GM20431 (cell line): ENCODE measurements at regions not wholly inside any gene's neighbourhood (a gene's known extent, or its start where the extent isn't known, plus 50 kb on each side); places are given as distances from the start of the nearest gene placed in this dataset.
"Not testable (repeated sequence)": the region's sequence is repeated elsewhere in the genome, so short reads cannot be mapped to it uniquely, and the experiment has no call there.

ENCODE experiments used
- in situ Hi-C: fragments of 300-500 bp; cut with MseI, MboI; formaldehyde crosslinking; loops from one replicate; pipeline ENCODE4 v1.15.0; 2020; ENCODE audit warnings: low sequenced_read_pairs; ENCODE audit not compliant: unreplicated experiment

DNA sequence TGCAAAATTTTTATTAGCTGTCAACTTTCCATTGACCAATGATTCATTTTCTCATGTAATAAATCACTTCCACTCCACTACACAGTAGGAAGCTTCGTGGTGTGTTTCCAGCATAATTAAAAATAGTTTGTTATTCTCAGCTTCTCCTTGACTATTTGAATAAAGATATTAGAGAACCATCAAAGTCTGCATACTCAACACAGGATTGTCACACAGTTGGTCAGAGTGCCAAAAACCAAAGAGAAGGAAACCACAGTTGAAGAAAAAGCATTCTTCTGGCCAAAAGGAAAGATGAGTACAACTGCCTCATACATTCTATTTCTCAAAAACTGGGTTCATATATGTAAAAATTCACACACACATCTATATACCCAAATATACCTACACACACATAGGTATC is 455.1 kb upstream of the HSF2 start:
- in situ Hi-C loops: no loop called here

DNA sequence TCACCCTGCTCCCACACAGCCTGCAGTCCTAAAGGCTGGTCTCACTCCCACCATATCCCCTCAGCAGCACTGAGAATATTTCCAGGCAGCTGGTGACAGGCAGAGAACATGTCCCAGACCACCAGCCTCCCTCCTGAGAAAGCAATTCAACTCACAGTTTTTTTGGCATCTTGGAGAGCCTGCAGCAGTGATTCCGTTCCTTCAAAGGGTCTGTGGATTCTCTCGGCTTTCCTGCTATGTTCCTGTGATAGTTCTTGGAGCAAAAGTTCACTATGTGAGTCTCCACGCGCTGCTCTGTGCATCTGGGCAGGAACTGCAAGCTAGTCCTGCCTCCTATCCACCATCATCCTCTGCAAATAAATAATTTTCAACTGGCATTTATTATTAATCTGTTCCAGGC is 448.3 kb upstream of the HSF2 start:
- in situ Hi-C loops: no loop called here

DNA sequence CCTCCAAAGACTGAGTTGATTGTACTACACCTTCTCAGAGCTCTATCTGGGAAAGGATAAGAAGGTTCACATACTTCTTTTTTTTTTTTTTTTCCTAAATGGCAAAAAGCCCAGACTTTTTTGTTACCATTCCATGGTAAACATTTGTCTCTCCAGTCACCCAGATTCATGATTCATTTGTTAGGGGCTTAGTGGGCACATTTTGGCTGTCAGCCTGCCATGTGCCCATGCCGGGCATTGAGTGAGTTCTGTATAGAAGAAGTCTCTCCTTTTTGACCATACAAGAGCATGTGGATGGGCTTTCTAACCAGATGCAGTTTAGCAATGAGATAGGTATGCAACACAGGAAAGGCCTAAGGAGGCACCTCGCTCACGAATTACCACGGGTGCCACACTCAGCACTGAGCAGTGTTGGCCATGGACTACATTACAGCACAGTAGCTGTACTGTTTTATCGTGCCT is 447.5 kb upstream of the HSF2 start:
- in situ Hi-C loops: no loop called here

- in situ Hi-C loops: not testable (repeated sequence)
These were observed 444.1 kb upstream of the HSF2 start for GRCh38 chr6:121955401-121955800.

GRCh38 chr6:121956782-121957181 is 442.7 kb upstream of the HSF2 start:
- in situ Hi-C loops: no loop called here

GRCh38 chr6:121959501-121959900 is 440.0 kb upstream of the HSF2 start:
- in situ Hi-C loops: no loop called here

DNA sequence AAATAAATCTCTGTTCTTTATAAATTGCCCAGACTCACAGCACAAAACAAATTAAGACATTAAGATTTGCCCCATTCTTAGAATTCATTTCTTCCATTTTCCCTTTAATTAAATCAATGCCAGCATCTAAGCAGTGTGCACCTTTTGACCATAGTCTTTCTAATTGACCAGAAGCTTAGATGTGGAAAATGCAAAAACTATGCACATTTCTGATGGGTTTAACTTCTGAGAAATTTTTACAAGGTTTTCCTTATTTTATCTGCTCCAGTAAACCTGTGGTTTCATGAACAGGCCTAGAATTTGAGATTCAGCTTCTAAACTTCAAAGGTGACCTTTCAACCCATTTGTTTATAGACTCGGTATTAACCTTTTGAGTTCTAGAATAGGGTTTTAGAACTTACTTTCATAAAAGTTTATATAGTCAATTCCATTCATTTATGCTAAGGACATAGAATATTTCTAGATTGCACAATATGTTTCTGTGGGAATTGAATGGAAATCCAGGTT is 437.8 kb upstream of the HSF2 start:
- in situ Hi-C loops: no loop called here

DNA sequence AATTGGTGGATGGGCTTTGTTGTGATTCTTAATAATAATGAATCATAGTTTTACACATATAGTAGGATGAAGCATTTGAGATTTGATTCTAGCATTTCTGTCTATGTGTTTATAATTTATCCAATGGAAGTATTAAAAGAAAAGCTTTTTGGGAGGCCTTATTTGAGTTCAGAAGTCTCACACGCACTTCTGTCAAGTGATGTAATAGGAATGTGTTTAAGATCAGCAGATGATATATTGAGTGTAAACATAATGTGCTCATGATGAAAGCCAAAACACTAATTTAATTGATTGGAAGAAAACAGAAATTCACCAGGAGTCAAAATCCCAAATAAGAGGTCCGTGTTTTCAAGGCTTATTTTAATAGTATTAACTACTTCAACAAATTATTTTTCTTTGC is 435.6 kb upstream of the HSF2 start:
- in situ Hi-C loops: no loop called here

- in situ Hi-C loops: no loop called here
These were observed 433.7 kb upstream of the HSF2 start for GRCh38 chr6:121965739-121966138.

DNA sequence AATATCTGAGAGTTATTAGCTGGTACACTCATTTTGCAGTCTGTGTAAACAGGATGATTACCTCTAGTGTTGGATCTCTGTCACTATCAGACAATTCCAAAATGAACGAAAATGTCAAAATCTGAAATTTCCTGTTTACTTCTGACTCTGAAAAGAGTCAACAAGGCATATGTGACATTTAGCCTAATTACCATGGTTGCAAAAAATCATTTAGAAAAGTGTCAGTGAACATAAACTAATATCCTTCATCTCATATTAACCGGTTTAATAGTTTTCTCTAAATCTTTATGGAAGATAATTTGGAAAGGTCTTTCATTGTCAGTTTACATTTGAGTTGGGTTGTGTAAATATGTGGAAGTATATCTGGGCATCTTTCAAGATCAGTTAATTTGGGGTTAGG is 431.8 kb upstream of the HSF2 start:
- in situ Hi-C loops: no loop called here

- in situ Hi-C loops: no loop called here
These were observed 427.5 kb upstream of the HSF2 start for GRCh38 chr6:121971931-121972335.

DNA sequence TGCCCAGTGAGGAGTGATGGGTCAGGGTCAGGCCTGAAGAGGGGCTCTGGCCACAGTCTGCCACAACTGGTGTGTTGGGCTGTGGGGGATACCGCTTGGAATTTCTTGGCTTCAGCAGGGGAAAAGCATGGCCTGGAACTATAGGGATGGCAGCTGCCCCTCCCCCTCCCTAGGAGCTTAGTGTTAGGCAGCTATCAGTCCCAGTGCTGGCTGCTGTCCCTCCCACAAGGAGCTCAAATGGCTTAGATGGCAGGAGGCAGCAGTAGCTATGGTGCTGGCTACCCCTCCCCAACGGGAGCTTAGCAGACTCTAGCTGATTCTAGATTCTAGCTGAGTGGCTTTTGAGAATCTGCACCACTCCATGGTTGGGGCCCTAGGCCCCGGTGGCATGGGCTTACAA is 414.5 kb upstream of the HSF2 start:
- in situ Hi-C loops: no loop called here

GRCh38 chr6:121993362-121993761 is 406.1 kb upstream of the HSF2 start:
- in situ Hi-C loops: no loop called here

GRCh38 chr6:121994919-121995318 is 404.5 kb upstream of the HSF2 start:
- in situ Hi-C loops: no loop called here

DNA sequence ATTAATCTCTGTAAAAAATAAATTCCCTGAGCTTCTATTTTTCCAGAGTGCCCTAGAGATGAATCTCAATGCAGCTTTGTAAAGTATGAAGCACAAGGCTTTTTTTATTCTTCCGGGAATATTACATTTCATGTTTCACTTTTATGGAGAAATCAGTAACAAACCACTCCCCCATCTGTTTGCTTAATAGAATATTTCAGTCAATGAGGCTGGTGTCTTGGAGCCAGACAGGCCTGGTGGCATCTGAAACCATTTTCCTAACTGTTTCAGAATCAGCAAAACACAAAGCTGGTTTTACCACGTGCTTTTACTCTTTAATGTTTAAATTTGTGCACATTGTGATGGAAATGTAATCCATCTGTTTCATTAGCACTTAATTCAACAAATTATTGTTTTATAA is 400.8 kb upstream of the HSF2 start:
- in situ Hi-C loops: no loop called here

DNA sequence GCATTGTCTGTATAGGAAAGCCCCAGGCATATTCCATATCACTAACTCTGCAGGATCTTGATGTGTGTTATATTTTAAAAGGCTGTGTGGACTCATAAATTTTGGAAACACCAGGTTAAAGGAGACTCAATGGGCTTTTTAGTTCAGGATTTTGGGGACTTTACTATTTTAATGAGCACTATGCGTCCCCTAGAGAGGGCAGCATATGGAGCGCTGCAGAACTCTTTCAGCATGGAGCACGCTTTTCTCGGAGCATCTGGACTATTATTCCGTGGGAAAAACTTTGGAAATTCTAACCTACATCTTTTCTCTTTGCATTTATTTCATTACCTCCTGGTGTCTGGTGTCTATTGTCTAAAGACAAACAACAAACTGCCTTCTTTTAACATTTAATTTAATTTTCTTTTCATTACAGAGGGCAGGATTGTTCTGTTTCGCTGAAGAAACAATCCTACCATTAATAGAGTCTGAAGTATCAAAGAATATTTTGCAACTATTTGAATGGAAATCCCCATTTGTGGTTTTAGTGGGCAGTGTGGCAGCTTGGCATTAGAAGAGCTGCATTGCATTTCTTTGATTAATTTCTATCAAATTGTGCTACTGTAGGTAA is 399.9 kb upstream of the HSF2 start:
- in situ Hi-C loops: no loop called here

DNA sequence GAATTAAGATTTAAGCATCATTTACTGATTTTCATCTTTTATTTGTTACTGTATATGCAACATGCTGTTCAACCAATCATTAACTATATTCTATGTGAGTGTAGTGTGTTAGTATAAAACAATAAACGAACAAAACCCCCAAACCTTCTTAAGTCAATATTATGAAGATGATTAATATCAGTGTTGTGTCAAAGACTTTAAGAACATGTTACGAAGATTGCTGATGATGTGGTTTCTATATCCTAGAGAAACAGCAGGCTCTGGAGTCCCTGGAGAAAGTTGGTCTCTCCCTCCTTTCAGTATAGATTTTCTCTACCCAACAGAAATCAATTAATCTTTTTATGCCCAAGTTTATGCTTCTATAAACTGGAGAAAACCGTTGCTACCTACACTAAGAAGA is 393.8 kb upstream of the HSF2 start:
- in situ Hi-C loops: no loop called here

- in situ Hi-C loops: no loop called here
These were observed 392.1 kb upstream of the HSF2 start for GRCh38 chr6:122007339-122007738.

DNA sequence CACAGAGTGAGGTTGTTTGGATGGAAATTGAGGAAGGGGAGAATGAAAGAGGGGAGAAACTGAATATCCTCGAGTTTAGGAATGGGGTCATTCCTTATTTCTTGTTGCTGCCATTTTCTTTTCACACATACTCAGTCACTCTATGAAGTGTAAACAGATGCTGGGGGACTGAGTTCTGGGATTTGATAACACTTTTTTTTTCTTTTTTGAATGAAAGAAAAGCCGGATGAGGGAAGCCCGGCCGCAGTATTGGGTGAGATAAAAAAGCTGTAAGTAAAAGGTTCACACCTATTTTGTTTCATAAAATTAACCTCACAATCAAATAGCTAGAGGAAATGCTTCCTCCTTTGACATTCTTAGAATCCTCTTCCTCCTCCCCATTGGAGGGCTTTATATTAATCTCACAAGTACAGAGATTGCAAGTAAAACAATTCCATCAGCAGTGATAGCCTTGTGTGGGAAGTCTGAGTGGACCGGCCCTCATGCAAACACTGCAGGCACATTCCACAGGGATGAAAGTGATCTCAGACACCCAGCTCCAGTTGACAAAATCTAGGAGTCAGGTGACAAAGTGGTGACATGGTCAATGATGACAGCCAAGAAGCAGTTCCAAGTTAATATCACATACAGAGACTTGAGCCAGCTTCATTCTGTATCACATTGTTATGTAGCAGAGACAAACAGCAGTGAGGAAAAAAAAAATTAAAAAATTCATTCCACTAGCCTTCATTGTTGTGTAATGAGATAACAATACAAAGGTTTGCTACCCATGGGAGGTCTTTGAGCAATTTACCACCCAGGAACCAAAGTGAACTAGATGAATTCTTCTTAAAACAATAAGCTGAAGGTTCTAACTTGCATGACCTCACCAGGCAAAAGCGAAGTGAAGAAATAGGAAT is 391.1 kb upstream of the HSF2 start:
- in situ Hi-C loops: no loop called here

DNA sequence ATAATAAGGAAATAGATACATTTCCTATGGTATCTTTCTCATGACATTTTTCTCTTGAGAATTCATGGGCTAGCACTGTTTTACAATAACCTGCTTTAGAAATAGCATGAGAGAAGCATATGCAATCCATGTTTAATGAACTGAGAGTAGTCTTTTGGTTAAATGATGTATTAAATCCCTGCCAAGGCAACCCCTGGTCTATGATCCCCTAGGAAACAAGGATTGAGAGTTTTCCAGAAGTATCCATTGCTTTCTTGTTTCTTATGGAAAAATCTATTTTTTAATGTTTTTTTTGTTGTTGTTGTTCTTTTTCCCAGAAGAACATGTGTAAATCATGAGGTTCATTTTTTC is 390.5 kb upstream of the HSF2 start:
- in situ Hi-C loops: no loop called here

DNA sequence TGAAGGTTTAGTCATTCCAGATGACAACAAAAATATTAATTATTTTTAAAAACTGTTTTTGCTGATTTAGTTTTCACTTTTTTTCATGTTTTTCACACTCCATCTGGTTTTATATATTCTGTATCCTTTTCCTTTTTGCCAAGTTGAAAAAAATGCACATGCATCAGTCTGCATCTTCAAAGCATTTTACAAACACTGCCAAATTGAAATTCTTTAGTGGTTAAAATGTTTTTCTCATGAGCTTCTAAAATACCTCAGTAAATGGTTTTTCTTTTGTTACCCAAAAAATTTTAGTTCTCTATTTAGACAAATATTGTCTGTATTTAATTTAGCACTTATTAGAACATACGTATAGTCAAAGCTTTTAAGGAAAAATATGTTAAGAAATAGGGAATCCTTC is 386.9 kb upstream of the HSF2 start:
- in situ Hi-C loops: no loop called here

- in situ Hi-C loops: no loop called here
These were observed 384.5 kb upstream of the HSF2 start for GRCh38 chr6:122014961-122015360.
